GM18511 (cell line): ENCODE measurements at regions not wholly inside any gene's neighbourhood (a gene's known extent, or its start where the extent isn't known, plus 50 kb on each side); places are given as distances from the start of the nearest gene placed in this dataset.
"Not testable (repeated sequence)": the region's sequence is repeated elsewhere in the genome, so short reads cannot be mapped to it uniquely, and the experiment has no call there.

Source experiments
- ATAC-seq: cut with Tn5 transposase; IDR thresholded peaks from one replicate; pipeline ENCODE4 v1.9.1; 2021; ENCODE audit warnings: mild to moderate bottlenecking, moderate library complexity; ENCODE audit not compliant: unreplicated experiment

DNA sequence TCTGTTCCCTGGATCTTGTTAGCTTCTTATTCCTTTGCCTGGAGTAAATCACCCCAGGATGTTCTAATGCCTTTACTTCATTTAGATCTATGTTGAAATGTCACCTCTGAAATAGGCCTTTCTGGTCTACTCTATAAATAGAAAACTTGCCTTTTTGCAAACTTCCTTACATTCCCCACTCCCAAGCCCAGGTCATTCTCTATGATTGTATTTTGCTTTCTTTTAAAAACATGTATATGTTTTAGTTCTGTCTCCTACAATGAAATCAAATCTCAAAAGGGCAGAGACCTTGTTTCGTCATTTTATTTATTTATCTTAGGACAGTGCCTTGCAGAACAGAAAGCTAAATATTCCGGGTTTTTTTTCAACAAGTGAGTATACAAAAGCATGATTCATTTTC lies 1657.7 kb upstream of the C9orf72 start:
- no peak for ATAC-seq

DNA sequence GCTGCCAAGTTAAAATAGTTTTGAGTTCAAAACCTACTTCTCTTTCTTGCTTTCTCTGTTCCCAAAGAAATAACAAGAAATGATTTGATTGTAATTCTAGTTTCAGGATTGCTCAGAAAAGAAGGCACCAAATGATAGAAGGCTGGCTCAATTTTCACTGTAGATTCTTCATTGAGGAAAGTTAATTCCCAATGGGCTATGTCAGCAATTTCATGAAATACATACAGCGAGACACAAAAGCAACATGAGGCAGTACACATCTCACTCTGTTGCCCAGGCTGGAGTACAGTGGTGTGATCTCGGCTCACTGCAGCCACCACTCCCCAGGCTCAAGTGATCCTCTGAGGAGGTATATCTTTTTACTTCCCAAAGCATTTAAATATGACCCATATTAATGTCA lies 1659.9 kb upstream of the C9orf72 start:
- no peak for ATAC-seq

DNA sequence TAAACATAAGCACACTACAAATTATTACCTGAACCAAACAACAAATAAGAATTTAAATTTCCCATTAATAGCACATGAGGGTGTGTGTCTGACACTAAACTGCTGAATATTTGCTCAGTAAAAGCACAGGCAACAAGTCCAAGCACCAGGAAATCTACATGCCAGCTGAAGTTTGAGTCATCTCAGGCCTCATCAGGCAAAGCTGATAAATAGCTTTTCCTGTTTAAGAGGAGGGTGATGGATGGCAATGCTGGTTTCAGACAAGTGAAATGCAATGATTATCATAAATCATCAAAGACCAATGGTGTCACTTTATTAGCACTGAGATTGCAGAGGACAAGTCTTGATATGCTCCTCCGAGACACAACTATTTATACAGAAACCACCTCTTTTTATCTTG lies 1668.0 kb upstream of the C9orf72 start:
- ATAC-seq, result no peak

DNA sequence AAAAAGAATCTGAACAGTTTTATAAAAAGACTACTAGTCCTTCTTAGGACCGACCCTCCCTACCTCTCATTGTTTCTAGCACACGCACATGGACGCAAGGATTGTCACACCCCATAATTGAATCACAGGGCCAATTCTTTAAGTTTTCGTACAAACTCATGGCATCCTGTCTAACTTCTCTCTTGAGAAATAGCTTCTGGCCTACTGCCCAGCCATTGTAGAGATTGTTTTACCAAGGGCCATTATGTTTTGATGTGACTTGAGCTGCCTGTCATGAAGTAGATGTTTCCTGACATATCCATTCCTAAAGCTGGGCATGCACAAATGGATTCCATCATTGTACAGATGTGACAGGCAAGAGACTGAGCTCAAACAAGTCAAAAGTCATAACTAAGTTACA lies 1672.1 kb upstream of the C9orf72 start:
- no peak for ATAC-seq

DNA sequence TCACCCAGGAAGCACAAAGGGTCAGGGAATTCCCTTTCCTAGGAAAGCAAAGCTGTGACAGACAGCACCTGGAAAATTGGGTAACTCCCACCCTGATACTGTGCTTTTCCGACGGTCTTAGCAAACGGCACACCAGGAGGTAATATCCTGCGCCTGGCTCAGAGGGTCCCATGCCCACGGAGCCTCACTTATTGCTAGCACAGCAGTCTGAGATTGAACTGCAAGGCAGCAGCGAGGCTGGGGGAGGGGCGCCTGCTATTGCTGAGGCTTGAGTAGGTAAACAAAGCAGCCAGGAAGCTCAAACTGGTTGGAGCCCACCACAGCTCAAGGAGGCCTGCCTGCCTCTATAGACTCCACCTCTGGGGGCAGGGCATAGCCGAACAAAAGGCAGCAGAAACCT lies 1697.1 kb upstream of the C9orf72 start:
- not testable (repeated sequence) for ATAC-seq

DNA sequence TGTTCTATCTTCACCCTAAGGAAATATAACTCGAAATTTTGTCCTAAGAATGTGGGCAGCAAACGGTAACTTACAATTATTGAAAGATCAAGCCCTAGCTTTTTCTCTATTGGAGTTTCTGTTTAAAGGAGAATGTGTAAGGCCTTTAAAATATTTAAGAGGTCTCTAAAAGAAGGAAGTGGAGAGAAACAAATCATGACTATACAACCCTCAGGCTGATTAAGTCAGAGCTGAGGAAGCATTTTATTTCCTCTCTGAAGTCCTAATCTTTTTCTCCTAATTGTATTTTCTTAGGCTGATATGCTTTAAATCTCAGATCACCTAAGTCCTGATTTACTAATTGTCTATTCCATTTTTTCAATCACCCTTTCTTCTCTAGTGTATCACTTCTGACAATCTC lies 1708.8 kb upstream of the C9orf72 start:
- ATAC-seq, result no peak

DNA sequence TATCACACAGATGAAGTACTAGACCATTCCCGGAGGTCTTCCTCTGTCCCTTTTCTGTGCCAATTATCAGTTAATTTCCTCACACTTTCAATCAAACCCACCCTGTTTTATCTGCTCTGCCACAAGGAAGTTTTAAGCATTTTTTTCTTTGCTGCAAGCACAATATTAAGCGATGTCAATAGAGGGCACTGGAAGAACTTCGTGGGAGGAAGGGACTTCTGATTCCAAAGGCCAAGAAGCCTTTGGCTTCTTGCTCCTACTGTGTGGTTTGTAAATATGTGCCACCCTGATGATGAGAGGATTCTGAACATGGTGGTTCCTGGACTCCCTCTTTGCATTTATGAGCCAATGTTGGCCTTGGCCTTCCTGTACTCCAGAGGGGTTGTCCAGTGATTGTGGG lies 1712.5 kb upstream of the C9orf72 start:
- ATAC-seq, result no peak

DNA sequence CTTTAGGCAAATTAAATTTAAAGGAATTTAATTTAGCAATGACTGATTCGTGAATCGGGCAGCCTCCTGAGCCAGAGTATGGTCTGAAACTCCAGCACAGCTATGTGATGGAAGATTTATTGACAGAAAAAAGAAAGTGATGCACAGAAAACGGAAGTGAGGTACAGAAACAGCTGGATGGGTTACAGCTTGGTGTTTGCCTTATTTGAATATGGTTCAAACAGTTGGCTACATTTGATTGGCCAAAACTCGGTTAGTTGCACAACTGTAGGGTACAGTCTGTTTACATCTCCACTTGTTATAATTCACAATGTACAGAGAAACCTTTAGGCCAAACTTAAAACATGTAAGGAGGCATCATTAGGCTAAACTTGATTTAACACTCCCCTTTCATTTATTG lies 1716.1 kb upstream of the C9orf72 start:
- ATAC-seq, result no peak

DNA sequence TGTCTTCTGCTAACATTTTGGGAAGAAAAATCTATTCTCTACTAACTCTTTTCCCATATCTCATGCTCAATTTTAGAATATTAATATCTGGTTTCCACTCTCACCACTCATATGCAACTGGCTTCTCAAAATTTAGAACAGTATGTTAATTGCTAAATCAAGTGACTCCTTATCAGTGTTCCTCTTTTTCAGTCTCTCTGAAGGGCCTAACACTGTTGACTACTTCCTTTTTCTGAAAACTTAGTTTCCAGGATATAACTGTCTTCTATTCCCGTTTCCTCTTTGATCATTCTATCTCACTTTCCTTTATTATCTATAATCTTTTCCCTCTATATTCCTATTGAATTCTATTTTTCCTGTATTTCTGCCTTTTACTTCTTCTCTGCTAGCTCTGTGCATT lies 1717.2 kb upstream of the C9orf72 start:
- no peak for ATAC-seq

DNA sequence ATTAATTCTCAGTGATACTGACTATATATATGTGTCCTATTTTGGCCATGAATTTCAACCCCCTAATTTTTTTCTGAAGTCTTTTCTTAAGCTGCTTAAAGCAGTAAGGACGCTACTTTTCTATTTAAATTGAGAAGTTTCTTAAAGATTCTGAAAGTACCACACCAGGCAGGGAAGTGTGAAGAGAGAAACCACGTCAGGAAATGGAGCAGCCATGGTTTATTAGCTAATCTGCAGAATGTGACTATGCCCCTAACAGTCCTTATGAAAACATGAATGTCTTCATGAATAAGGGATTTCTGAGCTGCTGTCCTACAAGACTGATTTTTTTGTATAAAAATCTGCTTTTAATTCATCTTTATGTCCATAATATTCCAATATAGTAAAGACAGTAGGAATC lies 1724.3 kb upstream of the C9orf72 start:
- ATAC-seq, result no peak

DNA sequence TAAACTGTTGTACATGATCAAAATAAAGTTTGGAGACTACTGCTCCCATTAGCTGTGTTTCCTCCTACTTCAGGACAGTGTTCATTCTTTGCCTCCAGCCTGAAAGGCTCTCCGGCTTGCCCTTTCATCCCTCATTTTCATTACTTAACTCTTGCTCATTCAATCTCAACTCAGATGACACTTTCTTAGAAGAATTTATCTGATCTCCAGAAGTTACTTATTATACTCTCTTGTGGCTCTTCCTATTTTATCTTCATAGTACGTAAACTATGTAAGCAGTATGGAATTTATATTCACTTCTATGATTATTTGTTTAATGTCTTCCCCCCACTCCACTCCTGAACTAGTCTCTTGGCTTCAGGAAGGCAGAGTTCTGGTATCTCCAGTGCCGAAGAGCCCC lies 1737.9 kb upstream of the C9orf72 start:
- ATAC-seq, result no peak

DNA sequence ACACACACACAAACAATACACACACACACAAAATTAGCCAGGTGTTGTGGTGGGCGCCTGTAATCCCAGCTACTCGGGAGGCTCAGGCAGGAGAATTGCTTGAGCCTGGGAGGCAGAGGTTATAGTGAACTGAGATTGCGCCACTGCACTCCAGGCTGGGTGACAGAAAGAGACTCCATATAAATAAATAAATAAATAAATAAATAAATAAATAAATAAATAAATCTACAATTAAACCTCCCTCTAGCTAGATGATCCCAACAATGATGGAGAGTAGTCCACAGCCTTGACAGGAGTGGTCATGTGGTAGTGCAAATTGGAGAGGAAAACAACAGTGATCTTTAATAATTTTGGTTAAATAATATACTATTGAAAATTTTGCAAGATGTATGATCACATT lies 1739.0 kb upstream of the C9orf72 start:
- ATAC-seq, result no peak

DNA sequence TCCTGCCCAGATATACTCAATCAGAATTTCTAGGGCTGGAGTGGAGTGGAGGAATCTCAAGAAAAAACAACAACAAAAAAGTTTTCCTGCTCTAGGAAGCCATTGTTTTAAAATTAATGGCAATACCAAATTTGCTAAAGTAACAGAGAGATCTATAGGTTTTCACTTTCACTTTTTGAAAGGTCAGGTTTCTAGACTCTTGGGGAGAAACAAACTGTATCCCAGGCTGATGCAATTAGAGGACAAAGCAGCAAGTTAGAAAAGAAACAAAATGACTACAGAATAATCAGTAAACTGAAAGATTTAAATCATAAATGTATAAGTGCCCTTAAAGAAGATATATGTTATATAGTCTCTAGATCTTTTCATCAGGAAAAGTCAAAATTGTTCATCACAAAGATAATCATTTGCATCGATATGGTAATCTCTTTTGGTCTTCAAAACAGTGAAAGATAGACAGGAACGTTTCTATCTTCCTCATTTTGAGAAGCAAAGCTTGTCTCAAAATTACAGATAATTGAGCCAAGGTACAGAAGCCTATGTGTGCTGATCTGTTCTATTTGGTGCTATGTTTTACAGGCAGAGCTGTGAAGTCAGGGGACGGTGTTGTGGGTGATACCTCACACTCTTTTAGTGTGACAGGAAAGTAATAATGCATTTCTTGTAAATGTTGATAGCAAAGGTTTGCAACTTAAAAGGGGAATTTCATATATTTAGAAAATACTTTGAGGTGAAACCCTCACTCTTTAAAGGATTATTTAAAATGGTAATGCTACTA lies 1746.6 kb upstream of the C9orf72 start:
- ATAC-seq, result no peak

DNA sequence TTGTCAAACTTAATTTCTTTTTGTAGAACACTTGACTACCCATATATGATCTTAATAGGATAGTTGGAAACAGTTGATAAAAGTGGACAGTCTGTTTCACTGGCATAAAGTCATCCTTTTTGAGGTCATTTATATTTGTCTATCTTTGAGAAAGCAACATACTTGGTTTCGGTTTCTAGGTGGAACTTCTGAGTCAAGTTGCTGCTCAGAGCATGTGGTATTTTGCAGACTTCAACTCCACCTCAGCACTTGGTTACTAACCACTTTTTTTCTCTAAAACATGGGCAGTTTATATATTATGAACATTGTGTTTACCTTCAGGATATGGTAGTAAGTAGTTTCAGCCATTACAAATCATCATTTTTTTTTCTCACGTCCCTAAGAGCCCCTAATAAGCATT lies 1749.0 kb upstream of the C9orf72 start:
- peak; percentile 63 for ATAC-seq

DNA sequence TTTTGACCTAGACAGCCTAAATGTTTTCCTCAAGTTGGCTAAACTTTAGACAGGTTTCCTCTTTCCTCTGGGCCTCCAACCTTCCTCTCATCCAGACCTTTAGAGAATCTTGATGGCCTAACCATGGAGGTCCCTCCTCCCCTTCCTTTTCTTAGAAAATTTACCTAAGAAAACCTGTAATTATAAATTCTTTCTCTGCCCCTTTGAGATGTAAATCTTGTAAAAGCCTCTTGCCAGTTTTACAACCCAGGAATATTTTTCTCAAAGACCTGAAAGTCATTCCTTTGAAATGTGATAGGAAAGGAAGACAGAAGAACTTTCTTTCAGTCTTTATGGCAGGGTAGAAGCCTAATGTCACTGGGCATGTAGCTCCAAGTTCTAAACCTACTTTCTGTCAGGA lies 1752.6 kb upstream of the C9orf72 start:
- ATAC-seq, result no peak

DNA sequence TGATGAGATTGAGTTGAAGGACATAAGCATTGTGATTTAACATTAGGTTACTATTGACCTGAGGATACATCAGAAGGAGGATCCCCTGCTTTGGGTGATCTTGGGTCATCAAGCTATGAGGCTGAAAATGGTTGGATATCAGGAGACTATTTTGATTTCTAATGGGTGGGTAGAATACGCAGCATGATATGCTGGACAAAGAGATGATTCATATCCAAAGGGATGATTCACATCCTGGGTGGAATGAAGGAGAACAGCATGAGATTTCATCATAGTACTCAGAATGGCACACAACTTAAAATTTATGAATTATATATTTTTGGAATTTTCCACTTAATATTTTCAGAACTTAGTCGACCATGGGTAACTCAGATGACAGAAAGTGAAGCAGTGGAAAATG lies 1759.5 kb upstream of the C9orf72 start:
- ATAC-seq, result no peak

DNA sequence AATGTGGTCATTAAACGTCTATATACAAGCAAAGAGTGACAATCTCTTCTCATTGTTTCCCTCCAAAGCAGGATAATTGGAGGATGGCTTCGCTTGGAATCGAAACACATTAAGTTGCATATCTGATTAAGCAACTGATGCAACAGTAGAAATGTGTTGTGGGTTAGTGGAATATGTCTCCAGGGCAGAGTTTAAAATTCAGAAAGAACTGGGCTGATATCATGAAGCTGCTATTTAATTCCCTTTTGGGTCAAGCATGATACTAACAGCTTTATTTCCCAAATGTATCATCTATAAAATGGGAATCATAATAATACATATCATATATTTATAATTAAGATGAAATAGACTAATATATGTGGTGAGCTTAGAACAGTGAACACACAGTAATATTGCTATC lies 1763.0 kb upstream of the C9orf72 start:
- no peak for ATAC-seq

DNA sequence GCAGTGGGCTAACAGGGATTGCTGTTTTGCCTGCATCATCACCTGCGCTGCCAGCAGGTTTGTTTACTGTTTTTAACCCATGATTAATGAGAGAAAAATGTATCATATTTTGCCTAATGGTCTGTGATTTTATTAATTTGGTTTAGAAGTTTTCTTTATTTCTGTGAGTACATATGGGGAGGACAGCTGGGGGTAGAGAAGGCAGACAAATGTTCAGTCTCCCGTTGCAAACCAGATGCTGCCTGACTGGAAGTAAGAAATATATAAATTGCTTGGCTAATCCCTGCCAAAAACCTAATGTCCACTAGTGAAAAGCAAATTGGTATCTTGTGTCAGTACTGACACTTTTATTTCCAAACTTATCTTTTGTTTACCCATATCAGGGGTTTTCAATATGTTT lies 1766.1 kb upstream of the C9orf72 start:
- ATAC-seq, result no peak

DNA sequence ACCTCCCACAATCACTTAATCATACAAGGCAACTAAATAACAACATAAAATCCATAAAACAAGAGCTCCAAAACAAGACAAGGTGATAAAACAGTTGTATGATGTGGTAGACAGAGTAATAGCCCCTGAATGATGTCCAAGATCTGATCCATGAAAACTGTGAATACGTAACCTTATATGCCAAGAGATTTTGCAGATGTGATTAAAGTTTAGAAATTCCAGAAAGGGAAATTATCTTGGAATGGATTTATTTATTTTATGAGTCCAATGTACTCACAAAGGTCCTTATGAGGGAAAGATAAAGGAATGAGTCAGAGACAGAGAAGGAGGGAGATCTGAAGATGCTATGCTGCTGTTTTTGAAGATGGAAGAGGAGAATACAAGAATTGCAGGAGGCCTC lies 1775.7 kb upstream of the C9orf72 start:
- ATAC-seq, result no peak

DNA sequence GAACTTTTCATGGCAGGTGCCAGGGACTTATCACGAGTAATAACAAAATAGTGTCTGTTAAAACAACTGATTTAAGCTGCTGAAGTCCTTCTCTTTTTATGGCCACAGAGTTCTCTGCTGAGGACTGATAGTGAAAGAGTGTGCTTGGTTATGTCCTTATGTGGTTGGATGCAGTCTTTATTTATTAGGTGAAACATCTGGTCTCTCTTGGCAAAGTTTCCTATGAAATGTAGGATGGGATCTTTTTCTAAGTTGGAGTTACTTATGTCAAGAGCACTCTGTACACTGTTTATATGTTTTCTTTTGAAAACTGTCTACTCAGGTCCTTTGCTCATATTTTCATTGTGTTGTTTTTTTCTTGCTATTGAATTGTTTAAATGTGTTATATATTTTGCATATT lies 1816.1 kb upstream of the C9orf72 start:
- no peak for ATAC-seq

DNA sequence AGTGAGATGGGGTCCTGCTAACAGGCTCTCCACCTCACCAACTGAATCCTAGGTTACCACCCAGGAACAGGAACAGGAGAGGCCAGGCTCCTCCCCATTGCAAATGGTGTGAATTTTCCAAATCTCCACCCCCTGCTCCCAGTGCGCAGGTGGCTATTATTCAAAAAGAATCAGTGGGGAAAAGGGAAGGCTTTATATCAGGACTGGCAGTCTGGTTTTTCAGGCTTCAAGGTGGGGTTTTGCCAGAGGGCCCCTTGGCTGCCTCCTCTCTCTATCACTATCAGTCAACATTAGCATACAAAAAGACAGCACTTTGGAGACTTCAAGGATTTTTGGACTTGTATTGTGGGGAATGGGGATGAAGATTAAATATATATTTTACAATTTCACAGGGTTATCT lies 1817.6 kb upstream of the C9orf72 start:
- no peak for ATAC-seq

DNA sequence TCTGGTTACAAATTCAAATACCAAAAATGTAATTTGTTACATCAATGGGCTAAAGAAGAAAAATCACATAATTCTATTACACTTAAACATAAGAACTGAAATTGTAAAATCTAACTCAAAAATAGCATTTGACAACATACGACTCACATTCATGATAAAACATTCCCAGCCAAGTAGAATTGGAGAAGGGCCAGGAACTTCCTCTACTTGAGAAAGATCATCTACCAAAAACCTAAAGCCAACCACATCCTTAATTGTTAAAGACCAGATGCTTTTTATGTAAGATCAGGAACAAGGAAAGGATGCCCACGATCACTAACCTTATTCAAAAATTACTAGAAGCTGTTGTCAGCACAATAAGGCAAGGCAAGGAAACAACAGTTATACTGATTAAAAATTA lies 1819.8 kb upstream of the C9orf72 start:
- ATAC-seq, result no peak

DNA sequence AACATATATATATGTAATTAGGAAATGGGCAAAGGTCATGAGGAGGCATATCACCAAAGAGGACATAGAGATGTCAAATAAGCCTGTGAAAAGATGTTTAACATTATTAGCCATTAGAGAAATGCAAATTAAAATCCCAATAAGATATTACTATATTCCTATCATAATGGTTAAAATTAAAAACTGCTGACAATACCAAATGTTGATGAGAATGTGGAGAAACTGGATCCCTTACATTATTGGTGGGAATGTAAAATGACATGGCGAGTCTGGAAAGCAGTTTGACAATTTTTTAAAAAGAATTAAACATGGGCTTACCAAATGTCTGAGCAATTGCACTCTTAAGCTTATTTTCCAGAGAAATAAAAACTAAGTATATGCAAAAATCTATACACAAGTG lies 1821.6 kb upstream of the C9orf72 start:
- ATAC-seq, result no peak
